Endothelial cell of umbilical vein (primary cell): ENCODE measurements at regions not wholly inside any gene's neighbourhood (a gene's known extent, or its start where the extent isn't known, plus 50 kb on each side); places are given as distances from the start of the nearest gene placed in this dataset.

Source experiments
- CTCF ChIP-seq, 2 donors: IDR thresholded peaks; 1 replicate in 1 of 2; 2 replicates in 1 of 2; pipeline ENCODE4 v1.5.1; 2011; ENCODE audit warnings: low read length in 2 of 2, mild to moderate bottlenecking in 2 of 2, moderate library complexity in 2 of 2, control low read depth in 1 of 2, inconsistent platforms in 1 of 2, low read depth in 1 of 2; ENCODE audit not compliant: insufficient read depth in 1 of 2; ENCODE audit errors: extremely low read depth in 1 of 2
- EZH2 ChIP-seq: IDR thresholded peaks from 2 replicates; pipeline ENCODE4 v1.6.1; 2012; ENCODE audit warnings: borderline replicate concordance, low read depth, mild to moderate bottlenecking, moderate library complexity, low read length, inconsistent platforms; ENCODE audit not compliant: severe bottlenecking
- GATA2 ChIP-seq: IDR thresholded peaks from 2 replicates; pipeline ENCODE4 v1.7.0; 2011; ENCODE audit warnings: low read depth, mild to moderate bottlenecking, moderate library complexity, mixed read lengths, low read length; ENCODE audit not compliant: insufficient read length, insufficient read depth
- JUN ChIP-seq: IDR thresholded peaks from 2 replicates; pipeline ENCODE4 v1.6.1; 2011; ENCODE audit warnings: borderline replicate concordance, low read depth; ENCODE audit not compliant: insufficient read length, insufficient read depth
- MAX ChIP-seq: IDR thresholded peaks from 2 replicates; pipeline ENCODE4 v1.6.1; 2011; ENCODE audit not compliant: insufficient read depth, insufficient read length
- MYC ChIP-seq: IDR thresholded peaks from one replicate; pipeline ENCODE4 v1.6.1; 2011; ENCODE audit warnings: mild to moderate bottlenecking, low read depth, low read length
- POLR2A ChIP-seq: IDR thresholded peaks from 2 replicates; pipeline ENCODE4 v1.6.1; 2012; ENCODE audit warnings: low read depth, mild to moderate bottlenecking, control low read depth, low read length
- POLR2AphosphoS5 ChIP-seq: IDR thresholded peaks from 2 replicates; pipeline ENCODE4 v1.6.1; 2012; ENCODE audit warnings: low read depth, mild to moderate bottlenecking, control low read depth, low read length, moderate library complexity; ENCODE audit not compliant: insufficient read depth

- TF ChIP-seq CTCF (IDR thresholded peaks at IDR 0.05; ENCODE audit: extremely low read depth in 1 of 2, insufficient read depth in 1 of 2, low read depth in 1 of 2, low read length in 2 of 2) (no peak), POLR2AphosphoS5 (no peak), POLR2A (no peak), JUN (no peak), MYC (no peak), GATA2 (no peak), EZH2 (no peak), MAX (no peak)
Observed at GRCh38 chr13:79995334-79995733, 345.6 kb downstream of the SPRY2 start.
